Right atrium auricular region (tissue), 2 donors: ENCODE measurements at regions not wholly inside any gene's neighbourhood (a gene's known extent, or its start where the extent isn't known, plus 50 kb on each side); places are given as distances from the start of the nearest gene placed in this dataset.
"Not testable (repeated sequence)": the region's sequence is repeated elsewhere in the genome, so short reads cannot be mapped to it uniquely, and the experiment has no call there.

Experiments
- DNase-seq: peaks from one replicate; pipeline ENCODE4 v3.0.0-alpha.2; 2019; ENCODE audit warnings: low spot score
- H3K27ac ChIP-seq, 2 donors: fragments of 200-600 bp; sonication (generic); 1 replicate in 1 of 2; 2 replicates in 1 of 2; pipeline ENCODE4 v1.5.1; 2016 to 2019
- H3K27me3 ChIP-seq, 2 donors: fragments of 200-600 bp; sonication (generic); one replicate each; pipeline versions ENCODE4 v1.5.1 to v1.6.0; 2017 to 2019
- H3K36me3 ChIP-seq: fragments of 200-600 bp; sonication (generic); one replicate; pipeline ENCODE4 v1.5.1; 2016
- H3K4me1 ChIP-seq, 2 donors: fragments of 200-600 bp; sonication (generic); one replicate each; pipeline versions ENCODE4 v1.5.1 to v1.6.0; 2017 to 2019
- H3K4me3 ChIP-seq, 2 donors: fragments of 200-600 bp; sonication (generic); 1 replicate in 1 of 2; 2 replicates in 1 of 2; pipeline ENCODE4 v1.5.1; 2017 to 2019; ENCODE audit warnings: mild to moderate bottlenecking in 1 of 2, moderate library complexity in 1 of 2
- H3K9me3 ChIP-seq, 2 donors: fragments of 200-600 bp; sonication (generic); one replicate each; pipeline ENCODE4 v1.5.1; 2019
- CTCF ChIP-seq, 2 donors: fragments of 200-600 bp; sonication (generic); IDR thresholded peaks; one replicate each; pipeline ENCODE4 v1.5.1; 2019; ENCODE audit warnings: antibody characterized with exemption in 2 of 2

- Histone ChIP-seq H3K27me3 (no peaks in the 10 kb centered on the region), H3K4me1 (peaks cover 0 to 5% of the 10 kb centered on the region in 2 donors), H3K36me3 (no peaks in the 10 kb centered on the region), H3K4me3 (no peak overlapping the region), H3K27ac (no peak overlapping the region), H3K9me3 (no peaks in the 10 kb centered on the region)
- no peak for TF ChIP-seq CTCF (IDR thresholded peaks at IDR 0.05)
- DNase-seq = no peak
Measured at GRCh38 chr7:47066976-47067614, 514.8 kb downstream of the TNS3 start.

- H3K9me3 ChIP-seq = peaks cover 0 to 8% of the 10 kb centered on the region in 2 donors
- DNase-seq = no peak
- no peaks in the 10 kb centered on the region for H3K4me1 ChIP-seq
- no peaks in the 10 kb centered on the region for H3K36me3 ChIP-seq
- no peak for TF ChIP-seq CTCF (IDR thresholded peaks at IDR 0.05)
- no peak overlapping the region for H3K4me3 ChIP-seq
- H3K27me3 ChIP-seq = no peaks in the 10 kb centered on the region
- no peak overlapping the region for H3K27ac ChIP-seq
Measured at GRCh38 chr7:47056731-47057130, 525.2 kb downstream of the TNS3 start.

GRCh38 chr7:47052541-47053208, 529.2 kb downstream of the TNS3 start:
- H3K27ac ChIP-seq, H3K36me3 ChIP-seq, DNase-seq, H3K4me1 ChIP-seq, H3K27me3 ChIP-seq, H3K9me3 ChIP-seq: not testable (repeated sequence)
- H3K4me3 ChIP-seq = peak overlapping the region; percentile 18 to 35

- peaks cover 0 to 30% of the 10 kb centered on the region in 2 donors for H3K4me1 ChIP-seq
- H3K27me3 ChIP-seq = no peaks in the 10 kb centered on the region
Measured at GRCh38 chr7:47049234-47049774, 532.6 kb downstream of the TNS3 start.

GRCh38 chr7:47047384-47047783, 534.5 kb downstream of the TNS3 start:
- Histone ChIP-seq H3K27ac (no peak overlapping the region), H3K36me3 (no peaks in the 10 kb centered on the region), H3K4me1 (peaks cover 0 to 31% of the 10 kb centered on the region in 2 donors), H3K27me3 (no peaks in the 10 kb centered on the region), H3K9me3 (no peaks in the 10 kb centered on the region), H3K4me3 (no peak overlapping the region)
- no peak for DNase-seq
- TF ChIP-seq CTCF (IDR thresholded peaks at IDR 0.05) = no peak

More at GRCh38 chr7:47049234-47049774, 532.6 kb downstream of the TNS3 start:
- Histone ChIP-seq H3K9me3 (no peaks in the 10 kb centered on the region), H3K4me3 (no peak overlapping the region), H3K36me3 (no peaks in the 10 kb centered on the region), H3K27ac (no peak overlapping the region)
- no peak for DNase-seq
- no peak for TF ChIP-seq CTCF (IDR thresholded peaks at IDR 0.05)

GRCh38 chr7:47046949-47047348, 535.0 kb downstream of the TNS3 start:
- peaks cover 0 to 31% of the 10 kb centered on the region in 2 donors for H3K4me1 ChIP-seq
- H3K4me3 ChIP-seq = no peak overlapping the region
- H3K27me3 ChIP-seq = no peaks in the 10 kb centered on the region
- no peaks in the 10 kb centered on the region for H3K36me3 ChIP-seq
- H3K27ac ChIP-seq = no peak overlapping the region
- no peak for DNase-seq
- H3K9me3 ChIP-seq = no peaks in the 10 kb centered on the region
- no peak for TF ChIP-seq CTCF (IDR thresholded peaks at IDR 0.05)
